Astrocyte (in vitro differentiated cells and primary cell): ENCODE measurements at regions not wholly inside any gene's neighbourhood (a gene's known extent, or its start where the extent isn't known, plus 50 kb on each side); places are given as distances from the start of the nearest gene placed in this dataset.

Source experiments
- EZH2 ChIP-seq: IDR thresholded peaks from 2 replicates; pipeline ENCODE4 v1.6.1; 2012; ENCODE audit warnings: mild to moderate bottlenecking, low read length, inconsistent platforms; ENCODE audit not compliant: insufficient read depth
- TF ChIP-seq, protein P1 (sequence below): IDR thresholded peaks from 2 replicates; pipeline ENCODE4 v1.5.1; 2011; ENCODE audit warnings: low read depth, mild to moderate bottlenecking, inconsistent platforms, low read length, moderate library complexity; ENCODE audit not compliant: insufficient read depth

DNA sequence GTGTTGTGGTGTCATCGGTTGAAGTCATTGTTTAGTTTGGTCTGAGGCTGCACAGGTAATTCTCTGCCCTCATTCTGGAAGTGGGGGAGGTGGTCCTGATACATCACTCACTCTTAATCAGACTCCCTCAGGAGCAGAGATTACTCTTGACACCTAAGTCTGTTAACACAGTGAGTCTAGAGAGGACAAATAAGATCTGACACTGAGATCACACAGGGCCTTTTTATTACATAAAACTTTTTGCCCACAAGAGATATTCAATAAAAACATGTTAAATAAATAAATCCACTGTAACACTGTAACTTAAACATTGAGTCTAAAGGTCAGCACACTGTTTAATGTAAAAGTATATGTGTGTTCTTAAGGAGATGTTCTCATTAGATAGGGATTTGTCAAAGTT, 57.1 kb upstream of the MBNL1 start:
- TF ChIP-seq, protein P1, sequence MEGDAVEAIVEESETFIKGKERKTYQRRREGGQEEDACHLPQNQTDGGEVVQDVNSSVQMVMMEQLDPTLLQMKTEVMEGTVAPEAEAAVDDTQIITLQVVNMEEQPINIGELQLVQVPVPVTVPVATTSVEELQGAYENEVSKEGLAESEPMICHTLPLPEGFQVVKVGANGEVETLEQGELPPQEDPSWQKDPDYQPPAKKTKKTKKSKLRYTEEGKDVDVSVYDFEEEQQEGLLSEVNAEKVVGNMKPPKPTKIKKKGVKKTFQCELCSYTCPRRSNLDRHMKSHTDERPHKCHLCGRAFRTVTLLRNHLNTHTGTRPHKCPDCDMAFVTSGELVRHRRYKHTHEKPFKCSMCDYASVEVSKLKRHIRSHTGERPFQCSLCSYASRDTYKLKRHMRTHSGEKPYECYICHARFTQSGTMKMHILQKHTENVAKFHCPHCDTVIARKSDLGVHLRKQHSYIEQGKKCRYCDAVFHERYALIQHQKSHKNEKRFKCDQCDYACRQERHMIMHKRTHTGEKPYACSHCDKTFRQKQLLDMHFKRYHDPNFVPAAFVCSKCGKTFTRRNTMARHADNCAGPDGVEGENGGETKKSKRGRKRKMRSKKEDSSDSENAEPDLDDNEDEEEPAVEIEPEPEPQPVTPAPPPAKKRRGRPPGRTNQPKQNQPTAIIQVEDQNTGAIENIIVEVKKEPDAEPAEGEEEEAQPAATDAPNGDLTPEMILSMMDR, result no peak
- TF ChIP-seq EZH2, result no peak
